ENCODE measurements at regions not wholly inside any gene's neighbourhood (a gene's known extent, or its start where the extent isn't known, plus 50 kb on each side); places are given as distances from the start of the nearest gene placed in this dataset.
A peak's percentile ranks its signal among the peaks of the same experiment; 100 is the strongest.

- H3K4me3 ChIP-seq (ENCODE audit: extremely low read depth in 1 of 4, insufficient read depth in 2 of 4, low read depth in 3 of 4, low read length in 4 of 4): no peak overlapping the region
- H4K5ac ChIP-seq (ENCODE audit: insufficient read length, low read depth, low read length): no peak overlapping the region
- no peak overlapping the region for H3K18ac ChIP-seq (ENCODE audit: extremely low read depth, low read length)
- peaks cover 0 to 15% (median 2%) of the 10 kb centered on the region in 4 experiments; a peak in 5 of 7 replicates for H3K4me1 ChIP-seq (replicated peaks in 1 of 4; ENCODE audit: control insufficient read depth in 3 of 4, insufficient read depth in 4 of 4, low read length in 3 of 4)
- no peaks in the 10 kb centered on the region for H3K36me3 ChIP-seq (ENCODE audit: control insufficient read depth in 2 of 4, insufficient read depth in 4 of 4, low read length in 3 of 4)
- no peaks in the 10 kb centered on the region; a peak in 3 of 7 replicates for H3K27me3 ChIP-seq (replicated peaks in 1 of 4; ENCODE audit: control insufficient read depth in 3 of 4, extremely low read depth in 1 of 4, insufficient read depth in 3 of 4, low read length in 3 of 4)
- ChIA-PET POLR2A (ENCODE audit: partially characterized antibody) (interaction anchor here (1.4 kb wide), 1 partner anchor 18 kb away, joined by 3 read pairs; no protein-coding TSS in a partner anchor), CTCF (ENCODE audit: partially characterized antibody) (interaction anchor here (0.6 to 2.6 kb wide), 3 partner anchors 20 to 31 kb away, joined by 3 to 11 read pairs (median 3); no protein-coding TSS in a partner anchor)
- H3K56ac ChIP-seq (replicated peaks; ENCODE audit: insufficient read length, low read depth, low read length): no peak overlapping the region
- TF ChIP-seq TAF1 (IDR thresholded peaks at IDR 0.05; ENCODE audit: low read depth, low read length) (no peak), POLR2AphosphoS5 (IDR thresholded peaks at IDR 0.05; ENCODE audit: low read depth, low read length) (no peak), CHD2 (IDR thresholded peaks at IDR 0.05; ENCODE audit: low read length) (no peak)
- H3K79me1 ChIP-seq (ENCODE audit: low read depth, low read length): no peaks in the 10 kb centered on the region
- H3K9ac ChIP-seq (replicated peaks in 1 of 4; ENCODE audit: extremely low read depth in 1 of 4, low read depth in 3 of 4, low read length in 3 of 4): no peak overlapping the region
- H3K27ac ChIP-seq (ENCODE audit: low read depth, low read length): no peak overlapping the region
- no peak overlapping the region for H2BK12ac ChIP-seq (ENCODE audit: low read depth, low read length)
- H3K23me2 ChIP-seq (ENCODE audit: low read depth, low read length): no peaks in the 10 kb centered on the region; the same call in 1 of the 2 replicates
- no peak overlapping the region for H3K23ac ChIP-seq (ENCODE audit: insufficient read length)
- no peak for FAIRE-seq
- no peak overlapping the region for H2AFZ ChIP-seq (ENCODE audit: low read length)
- H4K8ac ChIP-seq (ENCODE audit: extremely low read depth, insufficient read depth, low read length): no peak overlapping the region
- H4K91ac ChIP-seq (replicated peaks; ENCODE audit: insufficient read length, low read length): no peak overlapping the region
- DNase-seq (ENCODE audit: low read depth in 1 of 2, low spot score in 2 of 2): no peak
- H2AK5ac ChIP-seq (ENCODE audit: low read depth, low read length): no peak overlapping the region
- H2BK15ac ChIP-seq (ENCODE audit: low read length): 0 out of 2 replicates have a peak overlapping the region, but pooled peaks have one; percentile 40
- no peaks in the 10 kb centered on the region for H4K20me1 ChIP-seq (replicated peaks in 1 of 2; ENCODE audit: control insufficient read depth in 1 of 2, insufficient read depth in 2 of 2, low read length in 2 of 2)
- no peak overlapping the region for H3K4ac ChIP-seq (replicated peaks; ENCODE audit: insufficient read length, low read depth, low read length)
- H3K9me3 ChIP-seq (ENCODE audit: insufficient read depth in 2 of 2, low read depth in 1 of 2, low read length in 1 of 2): peaks cover 0 to 8% of the 10 kb centered on the region in 2 experiments; a peak in 1 of 4 replicates
- H2BK5ac ChIP-seq (ENCODE audit: low read depth, low read length): no peak overlapping the region
- no peak overlapping the region for H2BK120ac ChIP-seq (replicated peaks; ENCODE audit: low read depth, low read length)
- H3K79me2 ChIP-seq (ENCODE audit: control insufficient read depth in 1 of 2, insufficient read depth in 2 of 2, low read length in 2 of 2): no peaks in the 10 kb centered on the region
- no peak overlapping the region for H3K14ac ChIP-seq (ENCODE audit: insufficient read length)
- H3K4me2 ChIP-seq (ENCODE audit: insufficient read depth in 1 of 2, low read depth in 2 of 2, low read length in 2 of 2): no peak overlapping the region
- WGBS, 2 experiments (ENCODE audit: extremely low coverage in 1 of 2, insufficient coverage in 1 of 2, insufficient read length in 1 of 2, insufficient replicate concordance in 2 of 2, low coverage in 1 of 2, low lambda C conversion rate in 2 of 2, missing lambda C conversion rate in 1 of 2): 80% methylated on average over 4 of the region's 4 CpGs; no CpG with 5 or more reads in 1 of the 2 experiments
- H2BK20ac ChIP-seq (ENCODE audit: low read length): no peak overlapping the region
Measured at GRCh38 chr17:74059479-74060240, 143.8 kb upstream of the RPL38 start.
